ENCODE measurements at regions not wholly inside any gene's neighbourhood (a gene's known extent, or its start where the extent isn't known, plus 50 kb on each side); places are given as distances from the start of the nearest gene placed in this dataset.

GRCh38 chr2:150803689-150804398 lies 316.4 kb upstream of the RND3 start:
- no peak overlapping the region for H3K4me3 Mint-ChIP-seq
- Histone ChIP-seq H2AFZ (peak overlapping the region; percentile 59), H3F3A (replicated peaks; ENCODE audit: low read depth) (no peaks in the 10 kb centered on the region), H3K79me2 (replicated peaks; ENCODE audit: insufficient read depth) (no peaks in the 10 kb centered on the region), H3K27ac (ENCODE audit: low read depth) (no peak overlapping the region), H3K36me3 (ENCODE audit: insufficient read depth) (no peaks in the 10 kb centered on the region), H3K4me3 (no peak overlapping the region), H3K4me2 (no peak overlapping the region), H3K4me1 (ENCODE audit: insufficient read depth) (no peaks in the 10 kb centered on the region; the same call in 1 of the 2 replicates), H3K9me2 (ENCODE audit: insufficient read depth) (peaks cover 12% of the 10 kb centered on the region), H3K27me3 (ENCODE audit: insufficient read depth) (no peaks in the 10 kb centered on the region), H4K20me1 (replicated peaks; ENCODE audit: insufficient read depth) (no peaks in the 10 kb centered on the region)
- DNase-seq (ENCODE audit: low spot score) (no peak), ATAC-seq (no peak)
- H3K9me3 Mint-ChIP-seq = peaks cover 18% of the 10 kb centered on the region; the same call in 2 of the 3 replicates
- H3K27ac Mint-ChIP-seq = no peak overlapping the region
- peaks cover 24% of the 10 kb centered on the region; the same call in 2 of the 3 replicates for H3K36me3 Mint-ChIP-seq (ENCODE audit: low read depth)
- no peak for TF ChIP-seq ZNF462 (CRISPR knock-in tag; IDR thresholded peaks at IDR 0.05)
- no peak for TF ChIP-seq STAT1 (IDR thresholded peaks at IDR 0.05; ENCODE audit: unreplicated experiment)
- no peak for TF ChIP-seq ETS1 (IDR thresholded peaks at IDR 0.05)
- no peak for TF ChIP-seq ZNF114 (CRISPR knock-in tag; IDR thresholded peaks at IDR 0.05)
- no peak for TF ChIP-seq NANOG (IDR thresholded peaks at IDR 0.05; ENCODE audit: borderline replicate concordance)
- TF ChIP-seq EZH2phosphoT487 (IDR thresholded peaks at IDR 0.05; ENCODE audit: unreplicated experiment) = no peak
- TF ChIP-seq CTCF (conservative IDR thresholded peaks at IDR 0.05; ENCODE audit: low read depth in 2 of 2) = no peak
- TF ChIP-seq POLR2AphosphoS5 (IDR thresholded peaks at IDR 0.05; ENCODE audit: low read depth) = no peak
- TF ChIP-seq REST (IDR thresholded peaks at IDR 0.05; ENCODE audit: unreplicated experiment) = no peak
- no peak for TF ChIP-seq ZNF331 (CRISPR knock-in tag; IDR thresholded peaks at IDR 0.05; ENCODE audit: low read depth)
- TF ChIP-seq CREB1 (CRISPR knock-in tag; IDR thresholded peaks at IDR 0.05; ENCODE audit: low read depth) = no peak
- no peak for TF ChIP-seq JUNB (IDR thresholded peaks at IDR 0.05; ENCODE audit: unreplicated experiment)
- no peak for TF ChIP-seq EZH2 (IDR thresholded peaks at IDR 0.05; ENCODE audit: low read depth, unreplicated experiment)
- peaks cover 3% of the 10 kb centered on the region; the same call in 1 of the 3 replicates for H3K4me1 Mint-ChIP-seq
- H3K27me3 Mint-ChIP-seq (ENCODE audit: insufficient read depth, low read depth, poor library complexity) = no peaks in the 10 kb centered on the region

Measured in GM23338 (cell line).